ENCODE measurements at regions not wholly inside any gene's neighbourhood (a gene's known extent, or its start where the extent isn't known, plus 50 kb on each side); places are given as distances from the start of the nearest gene placed in this dataset.

- TF ChIP-seq KDM5A (IDR thresholded peaks at IDR 0.05; ENCODE audit: borderline replicate concordance, low read length) = no peak
- TF ChIP-seq JUND (CRISPR knock-in tag; IDR thresholded peaks at IDR 0.05) = no peak
- no peak for TF ChIP-seq ZEB1 (IDR thresholded peaks at IDR 0.05; ENCODE audit: insufficient replicate concordance, low read depth)
- in situ Hi-C loops (cut with HindIII; ENCODE audit: extremely low pct_ligation_motif_present, low pct_unique_long_range_greater_than_20kb) = no loop called here
- ChIA-PET POLR2A (no interaction called here), CTCF (ENCODE audit: low intra/inter-chr PET ratio, low total read pairs) (no interaction called here)
- H3K9ac ChIP-seq (ENCODE audit: insufficient read depth, low read depth, low read length) = no peak overlapping the region
- H3K79me2 ChIP-seq (ENCODE audit: insufficient read depth, low read length) = no peaks in the 10 kb centered on the region
- no peak for FAIRE-seq
- no peak for DNase-seq (ENCODE audit: low spot score)
- no peaks in the 10 kb centered on the region for H3K36me3 ChIP-seq (replicated peaks in 1 of 2; ENCODE audit: control insufficient read depth in 1 of 2, insufficient read depth in 2 of 2, low read length in 2 of 2)
- H4K20me1 ChIP-seq (ENCODE audit: insufficient read depth, low read length) = no peaks in the 10 kb centered on the region
- no peak overlapping the region for H3K4me3 ChIP-seq (replicated peaks in 1 of 3; ENCODE audit: insufficient read depth in 1 of 3, low read depth in 2 of 3, low read length in 3 of 3)
- BruUV-seq (replicated peaks) = no TSS peak
- peaks cover 9% of the 10 kb centered on the region; the same call in 1 of the 2 replicates for H3K9me3 ChIP-seq (ENCODE audit: low read length)
- H3K27me3 ChIP-seq (ENCODE audit: control insufficient read depth in 1 of 2, insufficient read depth in 2 of 2, low read length in 2 of 2) = no peaks in the 10 kb centered on the region
- no peaks in the 10 kb centered on the region for H3K4me1 ChIP-seq (ENCODE audit: insufficient read depth, low read length)
- intact Hi-C loops (cut with micrococcal nuclease; ENCODE audit: unreplicated experiment) = no loop called here
- no peak overlapping the region for H3K27ac ChIP-seq (ENCODE audit: extremely low read length, insufficient read depth, low read length)
- H3K4me2 ChIP-seq (ENCODE audit: low read depth, low read length) = no peak overlapping the region
- ATAC-seq = no peak
- no peak overlapping the region for H2AFZ ChIP-seq (ENCODE audit: low read length)
- 2% methylated on average over 1 of the region's 1 CpG for WGBS (ENCODE audit: low lambda C conversion rate)
Measured at GRCh38 chr5:33043343-33043997, 332.3 kb downstream of the NPR3 start.

- Histone ChIP-seq H3K4me3 (replicated peaks in 1 of 3; ENCODE audit: insufficient read depth in 1 of 3, low read depth in 2 of 3, low read length in 3 of 3) (no peak overlapping the region), H3K9ac (ENCODE audit: insufficient read depth, low read depth, low read length) (no peak overlapping the region), H3K79me2 (ENCODE audit: insufficient read depth, low read length) (no peaks in the 10 kb centered on the region), H3K4me1 (ENCODE audit: insufficient read depth, low read length) (no peaks in the 10 kb centered on the region), H3K27ac (ENCODE audit: extremely low read length, insufficient read depth, low read length) (no peak overlapping the region), H3K9me3 (ENCODE audit: low read length) (peaks cover 3% of the 10 kb centered on the region; the same call in 1 of the 2 replicates), H3K36me3 (replicated peaks in 1 of 2; ENCODE audit: control insufficient read depth in 1 of 2, insufficient read depth in 2 of 2, low read length in 2 of 2) (no peaks in the 10 kb centered on the region), H3K4me2 (ENCODE audit: low read depth, low read length) (no peak overlapping the region), H3K27me3 (ENCODE audit: control insufficient read depth in 1 of 2, insufficient read depth in 2 of 2, low read length in 2 of 2) (no peaks in the 10 kb centered on the region), H4K20me1 (ENCODE audit: insufficient read depth, low read length) (no peaks in the 10 kb centered on the region), H2AFZ (ENCODE audit: low read length) (no peak overlapping the region)
- DNase-seq (ENCODE audit: low spot score) = no peak
- ChIA-PET POLR2A (no interaction called here), CTCF (ENCODE audit: low intra/inter-chr PET ratio, low total read pairs) (no interaction called here)
- no TSS peak for BruUV-seq (replicated peaks)
- in situ Hi-C loops (cut with HindIII; ENCODE audit: extremely low pct_ligation_motif_present, low pct_unique_long_range_greater_than_20kb) = no loop called here
- no peak for ATAC-seq
- intact Hi-C loops (cut with micrococcal nuclease; ENCODE audit: unreplicated experiment) = no loop called here
- WGBS (ENCODE audit: low lambda C conversion rate) = 0% methylated on average over 2 of the region's 2 CpGs
- FAIRE-seq = no peak
- no peak for TF ChIP-seq ZFP82 (CRISPR knock-in tag; IDR thresholded peaks at IDR 0.05; ENCODE audit: borderline replicate concordance)
- no peak for TF ChIP-seq ZNF513 (CRISPR knock-in tag; conservative IDR thresholded peaks at IDR 0.05)
- no peak for TF ChIP-seq TP53 (CRISPR knock-in tag; conservative IDR thresholded peaks at IDR 0.05)
- TF ChIP-seq ZNF589 (CRISPR knock-in tag; conservative IDR thresholded peaks at IDR 0.05) = no peak
- TF ChIP-seq ISX (CRISPR knock-in tag; conservative IDR thresholded peaks at IDR 0.05) = no peak
- no peak for TF ChIP-seq ZBTB14 (CRISPR knock-in tag; IDR thresholded peaks at IDR 0.05)
- TF ChIP-seq HOXD1 (CRISPR knock-in tag; IDR thresholded peaks at IDR 0.05) = no peak
- no peak for TF ChIP-seq HNF1A (IDR thresholded peaks at IDR 0.05; ENCODE audit: low read depth)
- no peak for TF ChIP-seq HNF1A (CRISPR knock-in tag; IDR thresholded peaks at IDR 0.05; ENCODE audit: borderline replicate concordance)
Measured at GRCh38 chr5:33046091-33046490, 335.0 kb downstream of the NPR3 start.
